ENCODE measurements at regions not wholly inside any gene's neighbourhood (a gene's known extent, or its start where the extent isn't known, plus 50 kb on each side); places are given as distances from the start of the nearest gene placed in this dataset.

GRCh38 chr9:13758936-13759335 is 479.4 kb upstream of the MPDZ start:
- TF ChIP-seq YY1 (IDR thresholded peaks at IDR 0.05; ENCODE audit: low read depth), result no peak
- no peak for TF ChIP-seq MAX (IDR thresholded peaks at IDR 0.05)
- no peak for TF ChIP-seq EP300 (IDR thresholded peaks at IDR 0.05; ENCODE audit: borderline replicate concordance)
- no peak for TF ChIP-seq TEAD4 (IDR thresholded peaks at IDR 0.05)
- no peak for TF ChIP-seq USF1 (IDR thresholded peaks at IDR 0.05)
- TF ChIP-seq TAF1 (IDR thresholded peaks at IDR 0.05; ENCODE audit: low read depth), result no peak
- no peak for TF ChIP-seq CEBPB (IDR thresholded peaks at IDR 0.05)
- no peak for TF ChIP-seq CREB1 (IDR thresholded peaks at IDR 0.05; ENCODE audit: low read depth)
